ENCODE measurements at regions not wholly inside any gene's neighbourhood (a gene's known extent, or its start where the extent isn't known, plus 50 kb on each side); places are given as distances from the start of the nearest gene placed in this dataset.

DNA sequence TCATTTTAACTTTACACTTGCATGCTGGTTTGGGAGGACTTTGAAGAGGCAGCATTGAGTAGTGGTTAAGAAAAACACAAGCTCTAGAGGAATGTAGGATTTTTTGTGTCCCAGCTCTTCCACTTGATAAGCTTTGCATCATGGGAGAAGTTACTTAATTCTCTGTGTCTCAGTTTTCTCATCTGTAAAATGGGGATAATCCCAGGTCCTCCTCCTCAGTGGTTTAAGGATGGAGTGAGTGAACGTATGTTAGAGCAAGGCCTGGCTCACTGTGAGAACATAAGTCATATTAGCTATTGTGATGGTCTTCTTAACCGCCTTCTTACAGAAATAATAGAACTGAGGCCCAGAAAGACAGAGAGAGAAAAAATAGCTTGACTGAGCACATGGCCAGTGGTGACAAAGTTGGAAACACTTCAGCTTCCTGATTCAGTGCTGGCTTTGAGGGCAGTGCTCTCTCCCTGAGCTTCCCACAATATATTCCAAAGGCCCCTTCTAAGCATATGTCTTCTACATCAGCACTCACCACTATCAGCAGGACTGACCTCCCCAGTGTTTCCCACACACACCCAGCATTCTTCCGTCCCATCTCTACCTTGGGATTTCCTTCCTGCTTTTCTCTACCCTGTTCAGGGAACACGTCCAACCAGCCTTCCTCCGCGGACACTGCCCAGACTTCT, 214.9 kb upstream of the TNP1 start:
- Histone ChIP-seq H3K36me3 (no peaks in the 10 kb centered on the region), H3K4me3 (no peak overlapping the region), H3K27me3 (no peaks in the 10 kb centered on the region), H3K4me1 (peaks cover 0 to 11% (median 5%) of the 10 kb centered on the region in 4 donors), H3K9me3 (no peaks in the 10 kb centered on the region), H3K27ac (peak overlapping the region in 4 of 5 donors; percentile 43 to 65 (median 60))
- DNase-seq, result no peak
- WGBS, 5 donors, result 73 to 89% (median 85%) methylated on average over 6 of the region's 6 CpGs
- intact Hi-C loops (cut with DNase I; ENCODE audit: low total_unique reads), result no loop called here
- TF ChIP-seq, protein P1, sequence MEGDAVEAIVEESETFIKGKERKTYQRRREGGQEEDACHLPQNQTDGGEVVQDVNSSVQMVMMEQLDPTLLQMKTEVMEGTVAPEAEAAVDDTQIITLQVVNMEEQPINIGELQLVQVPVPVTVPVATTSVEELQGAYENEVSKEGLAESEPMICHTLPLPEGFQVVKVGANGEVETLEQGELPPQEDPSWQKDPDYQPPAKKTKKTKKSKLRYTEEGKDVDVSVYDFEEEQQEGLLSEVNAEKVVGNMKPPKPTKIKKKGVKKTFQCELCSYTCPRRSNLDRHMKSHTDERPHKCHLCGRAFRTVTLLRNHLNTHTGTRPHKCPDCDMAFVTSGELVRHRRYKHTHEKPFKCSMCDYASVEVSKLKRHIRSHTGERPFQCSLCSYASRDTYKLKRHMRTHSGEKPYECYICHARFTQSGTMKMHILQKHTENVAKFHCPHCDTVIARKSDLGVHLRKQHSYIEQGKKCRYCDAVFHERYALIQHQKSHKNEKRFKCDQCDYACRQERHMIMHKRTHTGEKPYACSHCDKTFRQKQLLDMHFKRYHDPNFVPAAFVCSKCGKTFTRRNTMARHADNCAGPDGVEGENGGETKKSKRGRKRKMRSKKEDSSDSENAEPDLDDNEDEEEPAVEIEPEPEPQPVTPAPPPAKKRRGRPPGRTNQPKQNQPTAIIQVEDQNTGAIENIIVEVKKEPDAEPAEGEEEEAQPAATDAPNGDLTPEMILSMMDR (IDR thresholded peaks at IDR 0.05), result no peak

DNA sequence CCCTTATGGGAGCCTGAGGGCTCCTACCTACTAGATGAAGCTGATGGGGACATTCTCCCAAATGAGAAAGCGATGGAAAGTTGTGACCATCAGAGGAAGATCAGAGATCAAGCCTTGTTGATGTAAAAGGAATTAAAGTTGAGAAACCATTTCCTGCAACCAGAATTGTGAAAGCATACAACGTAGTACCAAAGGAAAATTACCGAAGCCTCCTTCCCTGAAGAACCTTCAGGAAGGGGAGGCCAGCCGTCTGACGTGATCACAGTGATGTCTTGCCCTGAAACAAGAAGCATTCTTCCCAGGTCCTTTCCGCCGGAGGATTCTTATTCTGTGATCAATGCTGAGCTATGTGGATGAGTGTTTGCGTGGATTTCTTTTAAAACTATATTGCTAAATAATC, 211.6 kb upstream of the TNP1 start:
- no peak overlapping the region for H3K4me3 ChIP-seq
- H3K27ac ChIP-seq, result peak overlapping the region in 1 of 5 donors; percentile 44
- H3K36me3 ChIP-seq, result no peaks in the 10 kb centered on the region
- peaks cover 0 to 17% (median 5%) of the 10 kb centered on the region in 4 donors for H3K4me1 ChIP-seq
- peak in 2 of 3 donors; percentile 45 to 64 for TF ChIP-seq POLR2AphosphoS5 (IDR thresholded peaks at IDR 0.05)
- no peak for TF ChIP-seq EP300 (IDR thresholded peaks at IDR 0.05)
- TF ChIP-seq POLR2A (IDR thresholded peaks at IDR 0.05), result no peak
- TF ChIP-seq, protein P1 (IDR thresholded peaks at IDR 0.05), result no peak
- no peaks in the 10 kb centered on the region for H3K9me3 ChIP-seq
- intact Hi-C loops (cut with DNase I; ENCODE audit: low total_unique reads), result no loop called here
- H3K27me3 ChIP-seq, result no peaks in the 10 kb centered on the region
- 76 to 89% (median 82%) methylated on average over 8 of the region's 8 CpGs for WGBS, 5 donors
- DNase-seq, result no peak

DNA sequence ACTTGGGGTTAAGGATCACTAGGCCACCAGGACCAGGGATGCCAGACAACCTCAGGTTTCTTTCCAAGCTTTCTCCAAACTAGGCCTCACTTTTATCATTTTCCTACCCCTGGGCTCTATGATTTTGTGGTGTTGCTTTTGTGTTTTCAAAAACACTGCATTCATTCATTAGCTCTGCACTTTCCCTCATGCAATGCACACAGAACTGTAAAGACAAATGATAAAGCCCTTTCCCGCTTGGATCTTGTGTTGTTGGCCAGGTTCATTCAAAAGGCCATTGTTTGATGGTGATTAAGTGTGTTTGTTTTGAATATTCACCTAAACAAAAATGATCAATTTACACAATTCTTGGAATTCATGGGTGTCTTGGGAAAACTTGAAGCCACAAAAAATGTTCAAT, 210.7 kb upstream of the TNP1 start:
- Histone ChIP-seq H3K27me3 (no peaks in the 10 kb centered on the region), H3K4me1 (peaks cover 0 to 21% (median 6%) of the 10 kb centered on the region in 4 donors), H3K27ac (peak overlapping the region in 1 of 5 donors; percentile 44), H3K36me3 (no peaks in the 10 kb centered on the region), H3K4me3 (no peak overlapping the region), H3K9me3 (no peaks in the 10 kb centered on the region)
- no peak for DNase-seq
- TF ChIP-seq POLR2AphosphoS5 (IDR thresholded peaks at IDR 0.05) (no peak), POLR2A (IDR thresholded peaks at IDR 0.05) (no peak), EP300 (IDR thresholded peaks at IDR 0.05) (no peak)
- TF ChIP-seq, protein P1 (IDR thresholded peaks at IDR 0.05), result no peak
- WGBS, 5 donors, result 49 to 76% (median 63%) methylated on average over 1 of the region's 1 CpG
- intact Hi-C loops (cut with DNase I; ENCODE audit: low total_unique reads), result no loop called here

DNA sequence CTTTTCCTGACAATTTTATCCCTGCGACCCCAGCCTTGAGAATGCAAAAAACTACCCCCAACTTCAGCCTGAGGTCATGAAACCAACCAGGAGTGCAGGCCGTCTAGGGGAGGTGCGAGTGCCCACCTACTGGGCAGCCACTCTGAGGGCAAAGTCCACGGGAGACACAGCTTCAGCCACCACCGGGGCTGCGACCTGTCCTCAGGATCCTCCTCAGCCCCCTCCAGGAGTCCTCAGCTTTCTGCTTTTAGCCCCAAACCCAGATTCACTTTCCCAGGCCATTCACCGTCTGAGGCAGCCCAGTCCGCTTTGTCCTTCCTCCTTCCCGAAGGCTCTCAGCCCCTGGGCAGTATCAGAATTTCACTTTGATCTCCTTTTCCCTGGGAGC, 210.2 kb upstream of the TNP1 start:
- H3K36me3 ChIP-seq, result no peaks in the 10 kb centered on the region
- no peaks in the 10 kb centered on the region for H3K27me3 ChIP-seq
- 87 to 94% (median 89%) methylated on average over 9 of the region's 9 CpGs for WGBS, 5 donors
- intact Hi-C loops (cut with DNase I; ENCODE audit: low total_unique reads), result no loop called here
- DNase-seq, result no peak
- no peak overlapping the region for H3K27ac ChIP-seq
- H3K4me1 ChIP-seq, result peaks cover 0 to 16% (median 5%) of the 10 kb centered on the region in 4 donors
- H3K4me3 ChIP-seq, result no peak overlapping the region
- TF ChIP-seq POLR2A (IDR thresholded peaks at IDR 0.05) (no peak), EP300 (IDR thresholded peaks at IDR 0.05) (no peak), POLR2AphosphoS5 (IDR thresholded peaks at IDR 0.05) (no peak)
- TF ChIP-seq, protein P1 (IDR thresholded peaks at IDR 0.05), result no peak
- no peaks in the 10 kb centered on the region for H3K9me3 ChIP-seq
